IPS-18a (cell line): ENCODE measurements at regions not wholly inside any gene's neighbourhood (a gene's known extent, or its start where the extent isn't known, plus 50 kb on each side); places are given as distances from the start of the nearest gene placed in this dataset.
"Not testable (repeated sequence)": the region's sequence is repeated elsewhere in the genome, so short reads cannot be mapped to it uniquely, and the experiment has no call there.

Experiments
- H3K27ac ChIP-seq: one replicate; pipeline ENCODE4 v1.5.1; 2013; ENCODE audit warnings: low read length
- H3K27me3 ChIP-seq: one replicate; pipeline ENCODE4 v1.6.1; 2013; ENCODE audit warnings: mild to moderate bottlenecking, low read length; ENCODE audit not compliant: control insufficient read depth, insufficient read depth
- H3K36me3 ChIP-seq: one replicate; pipeline ENCODE4 v1.6.1; 2013; ENCODE audit warnings: low read depth, low read length; ENCODE audit not compliant: control insufficient read depth
- H3K4me1 ChIP-seq: one replicate; pipeline ENCODE4 v1.6.1; 2013; ENCODE audit warnings: low read depth, low read length; ENCODE audit not compliant: control insufficient read depth
- H3K4me3 ChIP-seq: one replicate; pipeline ENCODE4 v1.5.1; 2013; ENCODE audit warnings: low read length
- H3K9ac ChIP-seq: one replicate; pipeline ENCODE4 v1.6.1; 2013; ENCODE audit warnings: mild to moderate bottlenecking, low read length, moderate library complexity
- H3K9me3 ChIP-seq: one replicate; pipeline ENCODE4 v1.6.1; 2013; ENCODE audit warnings: low read depth, low read length; ENCODE audit not compliant: control insufficient read depth

DNA sequence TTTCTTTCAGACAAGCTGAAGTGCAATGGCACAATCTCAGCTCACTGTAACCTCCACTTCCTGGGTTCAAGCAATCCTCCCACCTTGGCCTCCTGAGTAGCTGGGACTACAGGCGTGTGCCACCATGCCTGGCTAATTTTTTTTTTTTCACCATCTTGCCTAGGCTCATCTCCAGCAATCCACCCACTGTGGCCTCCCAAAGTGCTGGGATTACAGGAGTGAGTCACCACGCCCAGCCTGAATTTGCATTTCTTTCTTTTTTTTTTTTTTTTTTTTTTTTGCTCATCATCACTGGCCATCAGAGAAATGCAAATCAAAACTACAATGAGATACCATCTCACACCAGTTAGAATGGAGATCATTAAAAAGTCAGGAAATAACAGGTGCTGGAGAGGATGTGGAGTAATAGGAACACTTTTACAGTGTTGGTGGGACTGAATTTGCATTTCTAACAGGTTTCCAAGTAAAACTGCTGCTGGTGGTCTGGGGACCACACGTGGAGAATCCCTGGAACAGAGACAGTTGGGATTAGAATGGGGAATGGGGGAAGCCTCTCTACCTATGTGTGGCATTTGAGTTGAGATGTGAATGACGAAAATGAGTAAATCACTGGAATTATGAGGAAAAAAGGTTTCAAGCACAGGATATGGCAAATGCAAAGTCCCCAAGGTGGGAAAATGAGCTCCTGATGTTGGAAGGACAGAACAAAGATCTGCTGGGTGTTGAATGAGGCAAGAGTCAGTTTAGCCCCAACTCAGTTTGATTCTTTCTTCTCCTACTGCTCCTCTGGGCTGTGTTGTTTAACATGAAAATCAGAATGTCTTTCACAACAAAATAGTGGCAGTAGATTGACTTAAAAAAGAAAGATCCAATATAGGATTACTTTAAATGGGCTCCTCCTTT lies 88.8 kb upstream of the MAP4K4 start:
- H3K4me3 ChIP-seq = no peak overlapping the region
- no peaks in the 10 kb centered on the region for H3K27me3 ChIP-seq
- H3K9me3 ChIP-seq = no peaks in the 10 kb centered on the region
- no peak overlapping the region for H3K9ac ChIP-seq
- peaks cover 13% of the 10 kb centered on the region for H3K4me1 ChIP-seq
- H3K27ac ChIP-seq = peak overlapping the region; percentile 59
- no peaks in the 10 kb centered on the region for H3K36me3 ChIP-seq

- no peak overlapping the region for H3K9ac ChIP-seq
- H3K4me3 ChIP-seq = no peak overlapping the region
- no peaks in the 10 kb centered on the region for H3K36me3 ChIP-seq
- H3K9me3 ChIP-seq = no peaks in the 10 kb centered on the region
- no peaks in the 10 kb centered on the region for H3K27me3 ChIP-seq
- H3K4me1 ChIP-seq = no peaks in the 10 kb centered on the region
- H3K27ac ChIP-seq = no peak overlapping the region
Measured at GRCh38 chr2:101597347-101597944, 100.1 kb upstream of the MAP4K4 start.

- H3K36me3 ChIP-seq = no peaks in the 10 kb centered on the region
- no peak overlapping the region for H3K9ac ChIP-seq
- H3K4me3 ChIP-seq = no peak overlapping the region
- H3K9me3 ChIP-seq = no peaks in the 10 kb centered on the region
- H3K27ac ChIP-seq = no peak overlapping the region
- no peaks in the 10 kb centered on the region for H3K4me1 ChIP-seq
- no peaks in the 10 kb centered on the region for H3K27me3 ChIP-seq
Measured at GRCh38 chr2:101596333-101596732, 101.2 kb upstream of the MAP4K4 start.

- no peak overlapping the region for H3K4me3 ChIP-seq
- no peaks in the 10 kb centered on the region for H3K36me3 ChIP-seq
- no peak overlapping the region for H3K9ac ChIP-seq
- H3K9me3 ChIP-seq = no peaks in the 10 kb centered on the region
- no peaks in the 10 kb centered on the region for H3K27me3 ChIP-seq
- no peak overlapping the region for H3K27ac ChIP-seq
- no peaks in the 10 kb centered on the region for H3K4me1 ChIP-seq
Measured at GRCh38 chr2:101587251-101587650, 110.3 kb upstream of the MAP4K4 start.

DNA sequence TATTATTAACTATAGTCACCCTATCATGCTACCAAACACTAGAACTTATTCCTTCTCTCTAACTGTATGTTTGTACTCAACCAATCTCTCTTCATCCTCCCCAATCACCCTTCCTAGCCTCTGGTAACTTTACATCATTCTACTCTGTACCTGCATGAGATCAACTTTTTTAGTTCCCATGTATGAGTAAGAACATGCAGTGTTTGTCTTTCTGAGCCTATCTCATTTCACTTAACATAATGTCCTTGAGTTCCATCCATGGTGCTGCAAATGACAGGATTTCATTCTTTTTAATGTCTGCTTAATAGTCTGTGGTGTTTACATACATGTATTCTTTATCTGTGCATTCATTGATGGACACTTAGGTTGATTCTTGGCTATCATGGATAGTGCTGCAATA lies 108.9 kb upstream of the RFX8 start:
- Histone ChIP-seq H3K27ac (no peak overlapping the region), H3K27me3 (no peaks in the 10 kb centered on the region), H3K9ac (no peak overlapping the region), H3K9me3 (no peaks in the 10 kb centered on the region), H3K36me3 (no peaks in the 10 kb centered on the region), H3K4me1 (no peaks in the 10 kb centered on the region), H3K4me3 (no peak overlapping the region)

GRCh38 chr2:101581675-101582299 lies 106.9 kb upstream of the RFX8 start:
- Histone ChIP-seq H3K27ac (no peak overlapping the region), H3K9me3 (no peaks in the 10 kb centered on the region), H3K4me3 (no peak overlapping the region), H3K4me1 (no peaks in the 10 kb centered on the region), H3K27me3 (no peaks in the 10 kb centered on the region), H3K9ac (no peak overlapping the region), H3K36me3 (no peaks in the 10 kb centered on the region)

DNA sequence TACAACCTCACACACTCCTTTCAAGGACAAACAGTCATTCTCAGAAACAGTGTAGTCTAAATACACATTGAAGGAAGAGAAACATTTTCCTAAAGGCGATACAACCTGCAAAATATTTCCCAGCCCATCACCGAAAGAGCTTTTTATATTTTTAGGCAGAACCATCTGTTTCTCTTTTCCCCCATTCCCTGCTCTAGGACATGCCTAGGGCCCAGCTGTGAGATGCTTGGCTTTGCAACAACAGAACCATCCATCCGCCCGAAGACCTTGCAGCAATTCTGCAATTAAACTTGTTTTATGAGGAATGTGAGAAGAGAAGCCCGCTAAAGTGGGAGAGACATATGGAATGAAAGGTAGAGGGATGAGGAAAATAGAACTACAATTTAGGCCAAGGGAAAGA lies 105.6 kb upstream of the RFX8 start:
- no peaks in the 10 kb centered on the region for H3K27me3 ChIP-seq
- no peak overlapping the region for H3K9ac ChIP-seq
- H3K36me3 ChIP-seq = no peaks in the 10 kb centered on the region
- H3K4me1 ChIP-seq = no peaks in the 10 kb centered on the region
- no peak overlapping the region for H3K27ac ChIP-seq
- H3K4me3 ChIP-seq = no peak overlapping the region
- no peaks in the 10 kb centered on the region for H3K9me3 ChIP-seq

GRCh38 chr2:101578671-101579070 lies 103.8 kb upstream of the RFX8 start:
- Histone ChIP-seq H3K9me3 (no peaks in the 10 kb centered on the region), H3K9ac (no peak overlapping the region), H3K4me3 (no peak overlapping the region), H3K36me3 (no peaks in the 10 kb centered on the region), H3K27me3 (no peaks in the 10 kb centered on the region), H3K4me1 (no peaks in the 10 kb centered on the region), H3K27ac (no peak overlapping the region)

- not testable (repeated sequence) for H3K9me3 ChIP-seq, H3K27me3 ChIP-seq, H3K4me1 ChIP-seq, H3K4me3 ChIP-seq, H3K27ac ChIP-seq, H3K36me3 ChIP-seq, H3K9ac ChIP-seq
Measured at GRCh38 chr2:101578135-101578534, 103.2 kb upstream of the RFX8 start.

DNA sequence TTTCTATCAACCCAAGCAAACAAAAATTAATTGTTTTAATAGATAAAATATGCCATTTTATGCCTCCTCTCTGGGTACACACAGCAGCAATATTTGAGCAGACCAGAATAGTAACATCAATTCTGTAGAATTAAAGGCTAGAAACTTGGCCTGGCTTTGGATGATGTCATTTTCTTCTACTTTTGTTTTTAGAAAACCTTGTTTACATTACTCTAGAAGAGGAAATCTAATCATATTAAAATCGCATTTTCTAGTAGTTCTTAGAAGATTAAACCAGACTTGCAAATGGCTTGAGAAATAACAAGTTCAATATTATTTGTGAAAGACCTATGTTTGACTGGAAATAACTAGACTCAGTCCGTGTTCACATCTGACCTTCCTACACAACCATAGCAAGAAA lies 102.3 kb upstream of the RFX8 start:
- no peaks in the 10 kb centered on the region for H3K4me1 ChIP-seq

GRCh38 chr2:101574622-101575021 lies 99.7 kb upstream of the RFX8 start:
- Histone ChIP-seq H3K27me3 (no peaks in the 10 kb centered on the region), H3K9ac (no peak overlapping the region), H3K4me1 (no peaks in the 10 kb centered on the region)

More for the DNA sequence above, 102.3 kb upstream of the RFX8 start:
- H3K36me3 ChIP-seq = no peaks in the 10 kb centered on the region
- H3K27me3 ChIP-seq = no peaks in the 10 kb centered on the region
- H3K4me3 ChIP-seq = no peak overlapping the region
- H3K9ac ChIP-seq = no peak overlapping the region
- no peak overlapping the region for H3K27ac ChIP-seq
- H3K9me3 ChIP-seq = no peaks in the 10 kb centered on the region

More at GRCh38 chr2:101574622-101575021, 99.7 kb upstream of the RFX8 start:
- no peak overlapping the region for H3K4me3 ChIP-seq
- no peaks in the 10 kb centered on the region for H3K9me3 ChIP-seq
- H3K27ac ChIP-seq = no peak overlapping the region
- H3K36me3 ChIP-seq = no peaks in the 10 kb centered on the region
